ENCODE measurements at regions not wholly inside any gene's neighbourhood (a gene's known extent, or its start where the extent isn't known, plus 50 kb on each side); places are given as distances from the start of the nearest gene placed in this dataset.
"Not testable (repeated sequence)": the region's sequence is repeated elsewhere in the genome, so short reads cannot be mapped to it uniquely, and the experiment has no call there.

GRCh38 chr1:120274438-120274837 is 98.1 kb upstream of the SEC22B start:
- not testable (repeated sequence) for TF ChIP-seq ZNF274 (IDR thresholded peaks at IDR 0.05; ENCODE audit: low read depth, low read length); YY1 (IDR thresholded peaks at IDR 0.05; ENCODE audit: insufficient read depth, insufficient read length)
